GM13976 (cell line): ENCODE measurements at regions not wholly inside any gene's neighbourhood (a gene's known extent, or its start where the extent isn't known, plus 50 kb on each side); places are given as distances from the start of the nearest gene placed in this dataset.

Experiments
- DNase-seq: peaks from one replicate; pipeline ENCODE4 v3.0.0; 2012; ENCODE audit warnings: low spot score
- CTCF ChIP-seq: IDR thresholded peaks from 2 replicates; pipeline ENCODE4 v1.5.1; 2012; ENCODE audit warnings: borderline replicate concordance, mild to moderate bottlenecking; ENCODE audit not compliant: insufficient read depth; ENCODE audit errors: extremely low read depth, missing control alignments, control extremely low read depth
- in situ Hi-C: fragments of 300-500 bp; cut with MboI; formaldehyde crosslinking; loops from one replicate; pipeline ENCODE4 v1.12.0; 2022; ENCODE audit warnings: low sequenced_read_pairs, mixed read lengths, inconsistent platforms; ENCODE audit not compliant: unreplicated experiment

DNA sequence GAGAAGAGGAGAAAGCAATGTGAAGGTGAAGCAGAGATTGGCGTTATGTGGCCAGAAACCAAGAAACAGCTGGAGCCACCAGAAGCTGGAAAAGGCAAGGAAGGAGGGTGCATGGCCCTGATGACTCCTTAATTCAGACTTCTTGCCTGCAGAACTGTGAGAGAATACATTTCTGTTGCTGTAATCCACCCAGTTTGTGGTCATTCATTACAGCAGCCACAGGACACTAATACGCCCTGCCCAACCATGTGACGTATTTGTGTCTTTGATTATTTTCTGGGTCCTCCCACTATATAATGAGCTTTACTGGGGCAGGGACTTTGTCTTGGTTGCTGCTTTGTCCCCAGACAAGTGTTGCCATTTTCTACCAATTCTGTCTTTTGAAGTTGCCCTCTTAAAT is 64.5 kb upstream of the MITF start:
- in situ Hi-C loops: loop anchor here (25.0 kb wide), 2 partner anchors 362 to 512 kb away; no protein-coding TSS in a partner anchor

DNA sequence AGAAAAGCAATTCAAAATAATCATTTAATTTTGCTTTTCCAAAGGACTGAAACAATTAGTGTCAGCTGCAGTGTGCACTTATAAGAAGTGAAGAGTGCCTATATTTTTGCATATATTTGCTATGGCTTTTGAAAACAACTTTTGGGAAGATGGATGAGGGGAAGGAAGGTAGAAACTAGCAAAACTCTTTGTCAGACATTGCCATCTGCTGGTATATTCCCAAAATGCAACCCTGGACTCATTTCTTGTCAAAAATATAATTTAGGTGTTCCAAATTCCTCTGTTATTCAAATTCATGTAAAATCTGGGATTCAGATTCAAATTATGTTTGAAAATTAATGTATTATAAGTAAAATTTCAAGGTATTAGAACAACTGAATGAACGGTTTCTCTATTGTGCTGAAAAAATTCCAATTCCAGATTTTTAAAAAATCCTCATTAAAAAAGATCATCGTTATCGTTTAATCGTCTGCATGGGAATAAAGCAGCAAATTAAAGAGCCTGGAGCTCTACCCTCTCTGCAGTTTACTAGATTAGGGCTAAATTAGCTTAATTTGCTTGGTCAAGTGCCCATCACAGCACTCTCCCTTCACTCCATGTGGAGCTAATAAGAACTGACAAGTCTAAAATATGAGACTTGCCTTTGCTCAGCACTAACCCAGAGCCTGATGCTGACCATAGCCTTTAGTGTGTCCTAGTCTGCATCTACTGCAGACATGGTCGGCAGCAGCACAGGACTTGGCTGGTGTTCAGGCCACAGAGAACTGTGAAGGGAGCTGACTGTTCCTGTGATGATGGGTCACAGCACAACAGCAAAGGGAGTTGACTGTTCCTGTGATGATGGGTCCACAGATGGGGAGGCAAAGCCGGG is 67.9 kb upstream of the MITF start:
- in situ Hi-C loops: loop anchor here (25.0 kb wide), 2 partner anchors 359 to 509 kb away; no protein-coding TSS in a partner anchor
- peak; percentile 54 for TF ChIP-seq CTCF
- DNase-seq: peak; percentile 36

More for the DNA sequence above, 64.5 kb upstream of the MITF start:
- DNase-seq: no peak
- no peak for TF ChIP-seq CTCF

DNA sequence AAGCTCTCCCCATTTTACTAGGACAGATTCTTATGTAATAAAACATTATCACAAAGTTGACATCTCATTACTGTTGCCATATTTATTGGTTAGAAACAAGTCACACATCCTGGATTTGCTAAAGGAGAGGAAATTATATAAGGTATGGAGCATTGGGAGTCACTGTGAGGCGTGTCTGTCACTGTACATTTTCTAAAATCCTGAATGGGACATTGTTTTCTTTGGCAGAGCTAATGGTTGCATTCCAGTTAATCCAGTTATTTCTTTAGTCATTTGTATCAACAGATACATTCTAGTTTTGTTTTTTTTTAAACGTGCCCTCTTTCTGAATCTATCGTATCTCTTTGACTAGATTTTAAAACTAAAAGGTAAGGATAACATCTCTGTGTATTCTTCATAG is 70.2 kb upstream of the MITF start:
- no peak for TF ChIP-seq CTCF
- no peak for DNase-seq
- in situ Hi-C loops: loop anchor here (25.0 kb wide), 2 partner anchors 357 to 507 kb away; no protein-coding TSS in a partner anchor

- no peak for TF ChIP-seq CTCF
- in situ Hi-C loops: loop anchor here (25.0 kb wide), 2 partner anchors 353 to 503 kb away; no protein-coding TSS in a partner anchor
- no peak for DNase-seq
Observed at GRCh38 chr3:69665026-69665737, 74.1 kb upstream of the MITF start.

GRCh38 chr3:69660631-69661030 is 78.6 kb upstream of the MITF start:
- no peak for DNase-seq
- in situ Hi-C loops: loop anchor here (25.0 kb wide), 2 partner anchors 348 to 498 kb away; no protein-coding TSS in a partner anchor
- TF ChIP-seq CTCF: no peak

DNA sequence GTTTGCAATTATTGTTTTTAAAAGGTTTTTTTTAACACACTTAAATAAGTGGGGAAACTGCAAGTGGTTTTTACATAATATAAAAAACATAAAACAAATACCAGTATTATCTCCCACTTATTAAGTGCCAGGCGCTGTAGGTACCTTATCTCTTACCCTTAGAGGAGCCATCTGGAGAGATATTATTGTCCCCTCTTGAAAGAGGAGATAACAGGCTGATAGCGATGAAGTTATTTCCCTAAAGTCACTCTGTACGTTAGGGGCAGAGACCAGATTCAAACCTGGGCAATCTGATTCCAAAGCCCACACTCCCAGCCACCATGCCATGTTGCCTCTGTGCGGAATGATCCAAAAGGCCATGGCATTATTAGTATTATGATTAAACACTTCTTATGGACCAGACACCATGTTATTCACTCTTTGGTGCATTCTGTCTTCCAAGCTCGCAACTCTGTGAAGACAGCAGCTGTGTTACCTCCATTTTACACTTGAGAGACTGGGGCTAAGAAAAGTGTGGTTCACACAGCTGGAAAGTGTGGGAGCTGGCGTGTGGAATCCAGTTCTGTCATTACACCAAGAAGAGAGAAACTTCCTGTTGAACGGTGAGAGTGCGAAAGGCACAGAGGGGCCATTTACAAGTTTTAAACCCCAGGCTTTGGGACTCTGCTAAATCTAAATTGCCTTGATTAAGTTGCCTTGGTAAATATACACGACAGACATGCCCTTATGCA is 79.9 kb upstream of the MITF start:
- in situ Hi-C loops: loop anchor here (25.0 kb wide), 2 partner anchors 347 to 497 kb away; no protein-coding TSS in a partner anchor
- no peak for DNase-seq
- no peak for TF ChIP-seq CTCF
